GM21390 (cell line): ENCODE measurements at regions not wholly inside any gene's neighbourhood (a gene's known extent, or its start where the extent isn't known, plus 50 kb on each side); places are given as distances from the start of the nearest gene placed in this dataset.

Experiments
- ATAC-seq: cut with Tn5 transposase; IDR thresholded peaks from one replicate; pipeline ENCODE4 v1.9.1; 2021; ENCODE audit not compliant: unreplicated experiment

- no peak for ATAC-seq
These were observed 128.2 kb downstream of the GPAT3 start for GRCh38 chr4:83664071-83664470.

- ATAC-seq: no peak
These were observed 126.3 kb downstream of the GPAT3 start for GRCh38 chr4:83662204-83662603.

- ATAC-seq: no peak
These were observed 125.5 kb downstream of the GPAT3 start for GRCh38 chr4:83661359-83661758.

- no peak for ATAC-seq
These were observed 124.7 kb downstream of the GPAT3 start for GRCh38 chr4:83660578-83660977.

- no peak for ATAC-seq
These were observed 122.9 kb downstream of the GPAT3 start for GRCh38 chr4:83658806-83659205.

GRCh38 chr4:83657336-83657735 lies 121.4 kb downstream of the GPAT3 start:
- ATAC-seq: no peak
